H1 (cell line): ENCODE measurements at regions not wholly inside any gene's neighbourhood (a gene's known extent, or its start where the extent isn't known, plus 50 kb on each side); places are given as distances from the start of the nearest gene placed in this dataset.

ENCODE experiments used
- CTCF ChIA-PET: fragments of 300-600 bp; sonication (Branson Sonifier 250); formaldehyde crosslinking; loops from one replicate; lab custom pipeline; 2021; ENCODE audit not compliant: partially characterized antibody; lab: Charles Lee
- POLR2A ChIA-PET: fragments of 300-600 bp; sonication (Branson Sonifier 250); formaldehyde crosslinking; loops from one replicate; lab custom pipeline; 2021; ENCODE audit warnings: inconsistent platforms; ENCODE audit not compliant: partially characterized antibody; lab: Charles Lee
- DNase-seq, 2 experiments: peaks; one replicate each; pipeline versions ENCODE4 v3.0.0 to v3.0.0-alpha.2; 2010 to 2022; ENCODE audit warnings: low spot score in 2 of 2, low read depth in 1 of 2, mixed read lengths in 1 of 2
- FAIRE-seq: peaks from 2 replicates; lab custom pipeline; 2011; peaks lifted over from hg19 to GRCh38; lab: Jason Lieb, UNC
- H2AFZ ChIP-seq: 2 replicates; pipeline ENCODE4 v1.8.1; 2012; ENCODE audit warnings: low read length, inconsistent platforms
- H2AK5ac ChIP-seq: 2 replicates; pipeline ENCODE4 v1.6.1; 2013; ENCODE audit warnings: low read depth, low read length
- H2BK120ac ChIP-seq: replicated peaks from 2 replicates; pipeline ENCODE3; 2013; ENCODE audit warnings: low read depth, low read length, inconsistent platforms
- H2BK12ac ChIP-seq: 2 replicates; pipeline ENCODE4 v1.6.1; 2013; ENCODE audit warnings: low read depth, low read length
- H2BK15ac ChIP-seq: 2 replicates; pipeline ENCODE4 v1.6.1; 2013; ENCODE audit warnings: low read length
- H2BK20ac ChIP-seq: 2 replicates; pipeline ENCODE4 v1.6.1; 2013; ENCODE audit warnings: low read length
- H2BK5ac ChIP-seq: 2 replicates; pipeline ENCODE4 v1.6.1; 2013; ENCODE audit warnings: low read depth, low read length
- H3K14ac ChIP-seq: 2 replicates; pipeline ENCODE4 v1.6.1; 2013; ENCODE audit warnings: inconsistent platforms; ENCODE audit not compliant: insufficient read length
- H3K18ac ChIP-seq: 2 replicates; pipeline ENCODE4 v1.6.1; 2013; ENCODE audit warnings: low read length; ENCODE audit errors: extremely low read depth
- H3K23ac ChIP-seq: 2 replicates; pipeline ENCODE4 v1.6.1; 2013; ENCODE audit warnings: inconsistent platforms; ENCODE audit not compliant: insufficient read length
- H3K23me2 ChIP-seq: 2 replicates; pipeline ENCODE4 v1.6.1; 2013; ENCODE audit warnings: low read depth, low read length
- H3K27ac ChIP-seq: 2 replicates; pipeline ENCODE4 v1.6.1; 2011; ENCODE audit warnings: low read depth, low read length, inconsistent platforms
- H3K27me3 ChIP-seq, 4 experiments: replicated peaks in 1 of 4; 1 replicate in 1 of 4; 2 replicates in 3 of 4; pipeline versions ENCODE4 v1.6.1 to v1.8.1; 2011 to 2013; ENCODE audit warnings: low read length in 3 of 4, mild to moderate bottlenecking in 3 of 4, inconsistent platforms in 2 of 4, mixed read lengths in 2 of 4, moderate library complexity in 1 of 4; ENCODE audit not compliant: control insufficient read depth in 3 of 4, insufficient read depth in 3 of 4; ENCODE audit errors: extremely low read depth in 1 of 4
- H3K36me3 ChIP-seq, 4 experiments: 2 replicates each; pipeline versions ENCODE4 v1.6.1 to v1.8.1; 2011 to 2013; ENCODE audit warnings: mild to moderate bottlenecking in 4 of 4, low read length in 3 of 4, moderate library complexity in 2 of 4, control low read depth in 1 of 4, inconsistent platforms in 1 of 4; ENCODE audit not compliant: insufficient read depth in 4 of 4, control insufficient read depth in 2 of 4
- H3K4ac ChIP-seq: replicated peaks from 2 replicates; pipeline ENCODE3; 2013; ENCODE audit warnings: low read length, low read depth, mixed read lengths, inconsistent platforms; ENCODE audit not compliant: insufficient read length
- H3K4me1 ChIP-seq, 4 experiments: replicated peaks in 1 of 4; 1 replicate in 1 of 4; 2 replicates in 3 of 4; pipeline versions ENCODE4 v1.6.1 to v1.8.1; 2011 to 2013; ENCODE audit warnings: low read length in 3 of 4, inconsistent platforms in 2 of 4, mixed read lengths in 1 of 4; ENCODE audit not compliant: insufficient read depth in 4 of 4, control insufficient read depth in 3 of 4
- H3K4me2 ChIP-seq, 2 experiments: 2 replicates each; pipeline versions ENCODE4 v1.6.1 to v1.8.1; 2011 to 2013; ENCODE audit warnings: low read depth in 2 of 2, low read length in 2 of 2, control low read depth in 1 of 2, inconsistent platforms in 1 of 2, mild to moderate bottlenecking in 1 of 2; ENCODE audit not compliant: insufficient read depth in 1 of 2
- H3K4me3 ChIP-seq, 4 experiments: fragments of 200-600, 300-600 bp in 1 of 4; sonication (generic), shearing (Covaris generic), sonication (Bioruptor Twin) in 1 of 4; 2 replicates each; pipeline versions ENCODE4 v1.5.1 to v1.8.1; 2011 to 2016; ENCODE audit warnings: low read length in 4 of 4, low read depth in 3 of 4, control low read depth in 2 of 4, inconsistent platforms in 2 of 4, mild to moderate bottlenecking in 2 of 4, mixed read lengths in 1 of 4, moderate library complexity in 1 of 4; ENCODE audit not compliant: insufficient read depth in 2 of 4; ENCODE audit errors: extremely low read depth in 1 of 4
- H3K56ac ChIP-seq: replicated peaks from 2 replicates; pipeline ENCODE3; 2013; ENCODE audit warnings: low read depth, mild to moderate bottlenecking, mixed read lengths, low read length, inconsistent platforms; ENCODE audit not compliant: insufficient read length
- H3K79me1 ChIP-seq: 2 replicates; pipeline ENCODE4 v1.6.1; 2013; ENCODE audit warnings: low read depth, low read length, control low read depth
- H3K79me2 ChIP-seq, 2 experiments: 2 replicates each; pipeline versions ENCODE4 v1.6.1 to v1.8.1; 2012 to 2013; ENCODE audit warnings: low read length in 2 of 2, mild to moderate bottlenecking in 2 of 2, inconsistent platforms in 1 of 2; ENCODE audit not compliant: insufficient read depth in 2 of 2, control insufficient read depth in 1 of 2
- H3K9ac ChIP-seq, 4 experiments: replicated peaks in 1 of 4; 1 replicate in 1 of 4; 2 replicates in 3 of 4; pipeline versions ENCODE4 v1.6.1 to v1.8.1; 2011 to 2013; ENCODE audit warnings: low read depth in 3 of 4, low read length in 3 of 4, control low read depth in 2 of 4, mild to moderate bottlenecking in 2 of 4, moderate library complexity in 2 of 4, inconsistent platforms in 1 of 4; ENCODE audit errors: extremely low read depth in 1 of 4
- H3K9me3 ChIP-seq, 2 experiments: 2 replicates each; pipeline versions ENCODE4 v1.6.1 to v1.8.1; 2012 to 2013; ENCODE audit warnings: mild to moderate bottlenecking in 2 of 2, moderate library complexity in 2 of 2, control low read depth in 1 of 2, inconsistent platforms in 1 of 2, low read depth in 1 of 2, low read length in 1 of 2, mixed read lengths in 1 of 2; ENCODE audit not compliant: insufficient read depth in 2 of 2
- H4K20me1 ChIP-seq, 2 experiments: replicated peaks in 1 of 2; 2 replicates each; pipeline versions ENCODE3 to v1.8.1; 2011 to 2013; ENCODE audit warnings: inconsistent platforms in 2 of 2, low read length in 2 of 2, mild to moderate bottlenecking in 1 of 2; ENCODE audit not compliant: insufficient read depth in 2 of 2, control insufficient read depth in 1 of 2
- H4K5ac ChIP-seq: 2 replicates; pipeline ENCODE4 v1.6.1; 2013; ENCODE audit warnings: low read length, low read depth, mixed read lengths, inconsistent platforms; ENCODE audit not compliant: insufficient read length
- H4K8ac ChIP-seq: 2 replicates; pipeline ENCODE4 v1.8.0; 2013; ENCODE audit warnings: mild to moderate bottlenecking, moderate library complexity, low read length, inconsistent platforms; ENCODE audit not compliant: insufficient read depth; ENCODE audit errors: extremely low read depth
- H4K91ac ChIP-seq: replicated peaks from 2 replicates; pipeline ENCODE3; 2013; ENCODE audit warnings: low read length, mixed read lengths, inconsistent platforms; ENCODE audit not compliant: insufficient read length
- BCL11A ChIP-seq, 2 experiments: IDR thresholded peaks; one replicate each; pipeline ENCODE4 v1.6.1; 2011; ENCODE audit warnings: low read depth in 2 of 2, low read length in 2 of 2, mild to moderate bottlenecking in 2 of 2
- BRCA1 ChIP-seq: IDR thresholded peaks from 2 replicates; pipeline ENCODE4 v1.6.1; 2012; ENCODE audit warnings: low read depth, low read length, improper control_type of control experiment
- CHD1 ChIP-seq: IDR thresholded peaks from 2 replicates; pipeline ENCODE4 v1.6.1; 2012; ENCODE audit warnings: low read depth, low read length, improper control_type of control experiment
- HDAC6 ChIP-seq: IDR thresholded peaks from one replicate; pipeline ENCODE4 v1.7.1; 2012; ENCODE audit warnings: low read depth, mild to moderate bottlenecking, inconsistent platforms, low read length, moderate library complexity
- MAFK ChIP-seq: IDR thresholded peaks from 2 replicates; pipeline ENCODE4 v1.6.1; 2012; ENCODE audit warnings: low read depth, mild to moderate bottlenecking, improper control_type of control experiment, low read length
- SIX5 ChIP-seq: IDR thresholded peaks from 2 replicates; pipeline ENCODE4 v1.6.1; 2011; ENCODE audit warnings: mild to moderate bottlenecking, low read depth, low read length
- SRF ChIP-seq: IDR thresholded peaks from 2 replicates; pipeline ENCODE4 v1.6.1; 2011; ENCODE audit warnings: mild to moderate bottlenecking, low read depth, low read length, moderate library complexity
- SUZ12 ChIP-seq: fragments of 200-600 bp; sonication (generic); IDR thresholded peaks from 2 replicates; pipeline ENCODE4 v1.6.1; 2012; ENCODE audit warnings: mild to moderate bottlenecking, inconsistent platforms, low read length, moderate library complexity, mixed read lengths
- YY1 ChIP-seq: IDR thresholded peaks from 2 replicates; pipeline ENCODE4 v1.6.1; 2011; ENCODE audit warnings: low read depth, mild to moderate bottlenecking, low read length
- WGBS, 2 experiments: shearing (Covaris generic) in 1 of 2; methylation state at CpG; one replicate each; pipeline versions ENCODE4 v1.1.6 to v1.1.7; 2013 to 2015; ENCODE audit warnings: low lambda C conversion rate in 2 of 2, mixed read lengths in 2 of 2, inconsistent platforms in 1 of 2, low coverage in 1 of 2, missing lambda C conversion rate in 1 of 2; ENCODE audit not compliant: insufficient replicate concordance in 2 of 2, insufficient coverage in 1 of 2, insufficient read length in 1 of 2; ENCODE audit errors: extremely low coverage in 1 of 2, missing lambda C conversion rate in 1 of 2; 5-methylcytosine and 5-hydroxymethylcytosine counted together

- no peak overlapping the region for H3K18ac ChIP-seq
- POLR2A ChIA-PET: no interaction called here
Observed at GRCh38 chr3:166307756-166308350, 470.6 kb upstream of the BCHE start.

More at GRCh38 chr3:166307756-166308350, 470.6 kb upstream of the BCHE start:
- no peak overlapping the region for H4K5ac ChIP-seq
- no peak overlapping the region for H2AFZ ChIP-seq
- H3K79me2 ChIP-seq: no peaks in the 10 kb centered on the region
- H3K14ac ChIP-seq: no peak overlapping the region
- no peak for FAIRE-seq
- H2BK12ac ChIP-seq: no peak overlapping the region
- H2BK15ac ChIP-seq: no peak overlapping the region
- no peaks in the 10 kb centered on the region for H3K9me3 ChIP-seq
- no peaks in the 10 kb centered on the region for H3K27me3 ChIP-seq
- H3K27ac ChIP-seq: no peak overlapping the region
- TF ChIP-seq SIX5: no peak
- no peak for TF ChIP-seq CHD1
- TF ChIP-seq HDAC6: no peak
- TF ChIP-seq BRCA1: no peak
- TF ChIP-seq BCL11A (IDR thresholded peaks at IDR 0.05; ENCODE audit: low read depth in 2 of 2, low read length in 2 of 2): no peak
- TF ChIP-seq SRF: no peak
- TF ChIP-seq YY1: no peak
- TF ChIP-seq MAFK: no peak
- TF ChIP-seq SUZ12: no peak
- H3K4me2 ChIP-seq: no peak overlapping the region
- H3K23ac ChIP-seq: no peak overlapping the region
- H3K23me2 ChIP-seq: no peaks in the 10 kb centered on the region
- H4K20me1 ChIP-seq: no peaks in the 10 kb centered on the region
- H3K4ac ChIP-seq: no peak overlapping the region
- no peak overlapping the region for H4K91ac ChIP-seq
- H4K8ac ChIP-seq: no peak overlapping the region
- H2BK120ac ChIP-seq: no peak overlapping the region
- H3K4me3 ChIP-seq: no peak overlapping the region
- H2BK20ac ChIP-seq: no peak overlapping the region
- no peak overlapping the region for H3K9ac ChIP-seq
- H2AK5ac ChIP-seq: no peak overlapping the region
- H3K79me1 ChIP-seq: no peaks in the 10 kb centered on the region
- 91% methylated on average over 3 of the region's 3 CpGs; no CpG with 5 or more reads in 1 of the 2 experiments for WGBS, 2 experiments
- no peak overlapping the region for H2BK5ac ChIP-seq
- H3K36me3 ChIP-seq: no peaks in the 10 kb centered on the region
- DNase-seq: no peak
- CTCF ChIA-PET: no interaction called here
- H3K56ac ChIP-seq: no peak overlapping the region
- peaks cover 0 to 3% (median 0%) of the 10 kb centered on the region in 4 experiments; a peak in 1 of 7 replicates for H3K4me1 ChIP-seq
